Right lung (tissue), 2 donors: ENCODE measurements at regions not wholly inside any gene's neighbourhood (a gene's known extent, or its start where the extent isn't known, plus 50 kb on each side); places are given as distances from the start of the nearest gene placed in this dataset.
A peak's percentile ranks its signal among the peaks of the same experiment; 100 is the strongest.

Source experiments
- DNase-seq, 2 donors: peaks; one replicate each; pipeline ENCODE4 v3.0.0-alpha.2; 2013

DNA sequence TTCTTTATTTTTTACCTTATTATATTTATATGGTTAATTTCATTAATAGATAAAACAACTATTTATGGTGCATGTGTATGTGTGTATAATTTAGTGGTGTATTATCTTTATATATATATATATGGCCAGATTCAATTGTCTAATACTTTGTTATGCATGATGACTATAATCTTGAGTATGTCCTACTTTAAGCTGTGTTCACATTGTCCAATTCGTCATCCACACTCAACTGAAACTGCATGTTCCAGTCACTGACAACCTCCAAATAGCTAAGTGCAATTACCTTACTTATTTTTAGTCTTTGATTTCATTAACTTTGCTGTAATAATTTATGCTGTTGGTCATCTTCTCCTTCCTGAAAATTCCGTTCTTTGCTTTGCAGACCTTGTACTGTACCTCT, 306.5 kb upstream of the TMTC1 start:
- no peak for DNase-seq

DNA sequence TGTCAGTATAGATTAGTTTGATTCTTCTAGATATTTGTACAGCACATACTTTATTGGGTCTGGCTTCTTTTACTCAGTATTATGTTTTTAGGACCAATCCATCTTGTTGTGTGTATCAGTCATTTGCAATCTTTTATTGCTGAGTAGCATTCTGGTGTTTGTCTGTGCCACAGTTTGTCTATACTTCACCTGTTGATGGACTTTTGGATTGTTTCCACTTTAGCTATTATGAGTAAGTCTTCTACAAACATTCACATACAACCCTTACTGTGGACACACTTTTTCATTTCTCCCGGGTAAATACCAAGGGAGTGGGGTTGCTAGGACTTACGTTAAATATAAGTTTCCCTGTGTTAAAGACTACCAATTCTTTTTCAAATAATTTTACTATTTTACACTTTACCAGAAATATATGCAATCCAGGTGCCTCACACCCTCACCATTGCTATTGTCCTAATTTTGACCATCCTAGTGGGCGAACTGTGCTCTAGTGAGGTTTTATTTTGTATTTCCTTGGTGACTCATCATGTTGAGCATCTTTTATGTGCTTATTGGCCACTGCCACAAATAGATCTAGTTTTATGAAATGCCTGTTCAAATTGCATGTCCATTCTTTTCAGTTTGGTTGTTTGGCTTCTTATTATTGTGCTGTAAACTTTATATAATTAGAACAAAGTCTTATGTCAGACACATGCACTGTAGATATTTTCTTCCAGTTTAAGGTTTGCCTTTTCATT, 304.7 kb upstream of the TMTC1 start:
- DNase-seq = no peak

DNA sequence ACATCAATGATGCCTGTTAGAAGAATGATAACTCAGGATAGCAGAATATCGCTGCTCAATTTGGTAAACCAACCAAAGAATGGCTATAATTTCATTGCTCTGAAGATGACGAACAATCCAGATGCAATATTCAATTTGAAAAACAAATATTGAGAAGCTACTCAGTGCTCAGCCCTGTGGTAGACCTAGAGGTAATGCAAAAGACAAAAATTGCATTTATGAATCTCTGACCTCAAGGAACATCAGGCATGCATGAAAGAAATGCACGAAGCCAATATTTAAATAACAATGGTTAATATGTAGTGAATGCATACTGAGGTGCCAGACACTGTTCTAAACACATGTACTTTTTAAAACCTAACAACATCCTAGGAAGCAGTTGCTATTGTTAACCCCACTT, 298.6 kb upstream of the TMTC1 start:
- DNase-seq = no peak

DNA sequence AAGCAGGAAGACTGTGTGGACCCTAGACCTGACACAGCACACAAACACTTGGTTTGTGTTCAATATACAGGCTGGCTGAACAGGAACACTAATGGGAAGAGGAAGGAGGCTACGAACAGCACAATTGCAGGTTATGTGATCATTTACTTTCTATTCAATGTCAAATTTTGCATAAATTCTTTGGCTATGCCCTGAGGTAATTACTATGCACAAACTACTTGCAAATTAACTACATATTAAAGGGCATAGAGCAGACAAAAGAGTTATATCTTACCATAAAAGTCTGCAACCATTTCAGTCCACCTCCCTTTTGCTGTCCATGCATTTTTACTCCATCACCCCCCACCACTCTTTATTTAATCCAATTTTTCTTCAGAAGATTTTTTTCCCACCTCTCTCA, 291.2 kb upstream of the TMTC1 start:
- no peak for DNase-seq

DNA sequence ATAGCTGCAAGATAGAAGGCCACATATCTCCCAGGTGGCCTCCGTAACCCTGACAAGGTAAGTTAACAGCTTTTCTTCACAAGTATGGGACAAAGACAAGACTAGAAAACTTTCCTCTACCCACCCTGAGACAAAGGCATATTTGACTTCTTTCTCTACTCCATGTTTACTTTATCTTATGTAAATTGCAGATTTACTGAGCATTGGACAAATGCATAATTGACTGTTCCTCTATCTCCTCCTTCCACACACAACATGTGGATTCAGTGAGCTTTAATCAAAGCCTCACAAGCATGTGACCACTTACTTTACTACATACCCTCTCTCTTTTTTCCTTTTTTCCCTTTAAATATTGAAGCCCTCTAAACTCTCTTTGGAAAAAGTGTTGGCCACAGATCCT, 289.1 kb upstream of the TMTC1 start:
- DNase-seq = no peak

DNA sequence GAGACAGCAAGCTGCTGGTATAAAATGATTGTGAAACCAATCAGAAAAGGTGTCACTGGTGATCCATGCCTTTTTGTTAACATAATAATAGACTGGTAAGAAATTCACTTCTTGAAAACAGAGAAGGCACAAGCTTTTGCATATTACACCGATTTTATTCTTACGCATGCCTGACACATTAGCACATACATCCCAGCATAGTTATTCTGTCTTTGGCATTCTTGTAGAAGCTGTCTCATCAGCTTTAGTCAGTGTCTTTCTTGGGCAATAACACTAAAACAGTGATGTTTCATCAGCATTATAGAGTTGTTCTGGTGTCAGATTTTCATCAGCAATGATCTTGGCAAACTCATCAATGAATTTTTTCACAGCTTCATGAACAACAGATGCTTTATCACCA, 283.4 kb upstream of the TMTC1 start:
- DNase-seq = no peak

DNA sequence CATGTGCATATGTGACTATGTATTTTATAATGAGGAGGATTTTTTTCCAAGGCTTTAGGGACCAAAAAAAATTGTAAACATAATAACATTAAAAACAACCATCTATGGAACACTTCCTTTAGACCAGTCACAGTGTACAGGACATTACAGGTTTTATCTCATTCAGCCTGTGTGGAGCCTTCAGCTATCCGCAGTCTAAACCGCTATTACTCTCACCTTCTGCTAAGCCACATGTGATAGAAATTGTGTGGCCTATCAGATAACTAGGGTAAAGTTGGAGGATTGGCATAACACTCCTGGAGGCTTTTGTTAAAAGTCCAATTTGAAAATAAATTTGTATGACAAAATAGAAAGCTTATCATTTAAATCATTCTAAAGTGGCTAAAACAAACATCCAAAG, 281.2 kb upstream of the TMTC1 start:
- DNase-seq = no peak

DNA sequence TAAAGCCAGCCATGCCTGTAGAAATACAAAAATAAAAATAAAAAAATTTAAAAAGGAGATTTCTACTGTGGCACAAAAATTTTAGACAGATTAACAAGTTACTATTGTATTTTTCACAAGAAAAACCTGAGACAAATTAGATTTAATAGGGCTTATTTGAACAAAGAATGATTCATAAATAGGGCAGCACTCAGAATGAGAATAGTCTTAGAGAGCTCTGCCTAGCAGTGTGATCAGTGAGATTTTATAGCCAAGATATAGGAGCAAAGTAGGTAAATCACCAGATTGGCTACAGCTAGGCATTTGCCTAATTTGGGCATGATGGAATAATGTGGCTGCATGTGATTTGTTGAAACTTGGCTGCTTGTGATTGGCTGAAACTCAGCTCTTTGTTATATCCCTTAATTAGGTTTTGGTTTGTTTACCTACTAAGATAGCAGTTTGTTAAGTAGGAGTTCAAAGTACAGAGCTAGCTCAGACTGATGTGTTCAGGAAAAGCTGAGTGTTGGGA, 279.7 kb upstream of the TMTC1 start:
- no peak for DNase-seq

DNA sequence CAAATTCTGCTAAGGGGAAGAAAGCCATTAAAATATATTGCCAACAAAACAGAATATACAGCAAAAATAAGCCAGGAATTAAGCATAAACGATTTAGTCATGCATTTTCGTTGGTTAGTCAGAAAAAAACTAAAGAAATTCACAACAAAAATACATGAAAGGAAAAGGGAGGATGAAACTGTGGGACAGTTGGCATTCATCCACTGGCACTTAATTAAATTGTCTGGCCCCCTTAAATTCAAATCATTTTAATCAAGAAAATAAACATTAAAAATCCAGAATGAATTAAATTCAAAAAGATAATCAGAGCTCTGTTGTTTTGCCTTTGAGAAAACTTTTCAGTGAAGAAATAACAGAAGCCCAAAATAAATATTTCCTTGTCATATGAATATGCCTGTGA, 264.6 kb upstream of the TMTC1 start:
- DNase-seq = peak; percentile 79 to 83

DNA sequence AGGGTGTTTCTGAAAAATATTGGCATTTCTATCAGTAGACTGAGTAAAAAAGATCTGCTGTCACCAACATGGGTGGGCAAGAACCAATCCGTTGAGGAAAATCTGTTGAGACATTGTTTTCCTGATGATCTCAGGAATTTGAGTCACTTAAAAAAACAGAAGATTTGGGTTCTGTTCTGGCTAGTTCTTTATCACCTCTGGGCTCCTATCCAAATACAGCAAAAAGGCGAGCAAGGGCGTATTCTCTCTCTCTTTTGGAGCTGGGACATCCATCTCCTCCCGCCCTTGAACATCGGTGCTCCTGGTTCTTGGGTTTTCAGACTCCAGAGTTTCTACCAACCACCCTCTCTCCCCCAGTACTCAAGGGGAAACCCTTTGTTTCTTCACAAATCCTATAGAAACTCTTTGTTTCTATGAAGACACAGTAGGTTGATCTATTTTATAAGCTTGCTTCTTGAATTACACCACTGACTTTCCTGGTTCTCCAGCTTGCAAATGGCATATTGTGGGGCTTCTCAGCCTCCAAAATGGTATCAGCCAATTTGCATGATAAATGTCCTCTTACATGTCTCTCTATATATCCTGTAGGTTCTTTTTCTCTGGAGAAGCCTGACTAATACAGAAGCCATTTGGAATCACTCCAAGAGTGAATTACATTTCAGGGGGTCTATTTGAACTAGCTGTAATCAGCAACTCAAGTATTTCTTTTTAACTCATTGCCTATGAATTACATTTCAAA, 263.9 kb upstream of the TMTC1 start:
- DNase-seq = peak; percentile 33 to 52

DNA sequence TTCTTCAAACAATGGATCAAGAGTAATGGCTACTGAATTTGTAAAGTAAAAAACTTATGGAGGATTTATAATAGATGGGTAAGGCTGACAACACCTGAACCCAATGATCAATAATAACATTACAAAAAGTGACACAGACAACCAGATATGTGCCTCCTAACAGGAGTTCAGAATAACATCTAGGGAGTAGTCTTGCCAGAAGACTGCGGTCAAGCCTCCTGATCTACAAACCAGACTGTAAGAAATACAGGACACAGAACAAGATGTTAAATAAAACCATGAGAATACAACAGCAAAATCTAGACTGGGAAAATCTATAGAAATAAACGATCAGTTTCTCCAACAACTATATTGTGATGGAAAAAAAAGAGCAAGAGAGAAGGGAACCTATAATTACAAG, 262.6 kb upstream of the TMTC1 start:
- no peak for DNase-seq

DNA sequence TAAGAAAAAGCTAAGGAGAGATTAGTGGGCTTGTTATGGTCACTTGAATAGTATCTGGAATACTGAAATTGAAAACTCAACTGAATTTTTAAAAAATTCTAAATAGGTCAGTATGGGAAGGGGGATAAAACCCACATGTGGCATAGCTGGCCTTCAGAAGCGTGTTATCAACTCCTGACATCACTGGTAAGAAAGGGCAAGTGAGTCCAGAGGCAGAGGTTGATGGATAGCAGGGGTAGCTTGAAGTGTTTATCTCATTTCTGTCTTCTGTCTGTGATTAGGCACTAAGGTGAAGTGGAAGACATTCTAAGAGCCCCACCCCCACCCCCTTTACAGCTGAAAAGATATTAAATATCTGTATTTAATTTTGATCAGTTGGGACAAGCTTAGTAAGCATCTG, 261.4 kb upstream of the TMTC1 start:
- DNase-seq = no peak

DNA sequence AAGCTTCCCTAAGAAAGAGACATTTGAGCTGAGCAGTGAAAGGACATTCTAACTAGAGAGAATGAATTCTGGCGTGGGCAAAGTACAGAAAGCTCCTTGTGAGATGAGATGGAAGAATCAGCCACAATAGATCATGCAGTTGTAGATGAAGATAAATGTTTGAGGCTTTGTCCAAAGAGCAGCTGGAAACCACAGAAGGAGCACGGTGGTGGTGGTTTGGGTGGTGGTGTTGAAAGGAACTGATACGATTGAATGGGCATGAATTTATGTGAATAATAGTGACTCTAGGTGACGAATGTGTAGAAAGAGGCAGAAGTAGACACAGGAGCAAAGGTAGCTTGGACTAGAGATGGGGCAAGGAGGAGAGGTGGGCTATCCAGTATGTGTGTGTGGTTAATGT, 260.5 kb upstream of the TMTC1 start:
- no peak for DNase-seq

DNA sequence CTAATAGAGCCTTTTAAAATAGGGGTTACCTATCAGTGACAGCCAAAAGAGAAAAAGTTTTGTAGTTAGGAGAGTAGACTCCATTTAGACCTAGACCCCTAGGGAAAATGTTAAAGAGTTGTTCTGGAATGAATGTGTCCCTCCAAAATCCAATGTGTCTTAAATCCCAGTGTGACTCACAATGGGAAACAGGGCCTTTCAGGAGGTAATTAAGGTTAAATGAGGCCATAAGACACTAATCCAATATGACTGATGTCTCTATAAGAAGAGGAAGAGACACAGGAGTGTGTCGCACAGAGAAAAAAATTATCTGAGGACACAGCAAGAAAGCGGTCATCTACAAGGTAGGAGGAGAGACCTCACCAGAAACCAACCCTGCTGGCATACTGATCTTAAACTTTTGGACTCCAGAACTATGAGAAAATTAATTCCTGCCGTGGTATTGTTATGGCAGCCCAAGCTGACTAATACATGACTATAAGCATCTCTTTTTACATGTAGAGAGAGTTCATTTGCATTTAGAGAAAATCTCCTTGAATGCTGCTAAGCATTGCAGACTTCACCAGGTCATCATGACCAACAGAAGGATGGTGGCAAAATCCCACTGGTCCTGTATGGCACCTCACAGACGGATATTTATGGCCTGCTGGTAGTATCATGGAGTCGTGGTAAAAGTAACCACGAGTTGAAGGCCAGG, 259.6 kb upstream of the TMTC1 start:
- no peak for DNase-seq

DNA sequence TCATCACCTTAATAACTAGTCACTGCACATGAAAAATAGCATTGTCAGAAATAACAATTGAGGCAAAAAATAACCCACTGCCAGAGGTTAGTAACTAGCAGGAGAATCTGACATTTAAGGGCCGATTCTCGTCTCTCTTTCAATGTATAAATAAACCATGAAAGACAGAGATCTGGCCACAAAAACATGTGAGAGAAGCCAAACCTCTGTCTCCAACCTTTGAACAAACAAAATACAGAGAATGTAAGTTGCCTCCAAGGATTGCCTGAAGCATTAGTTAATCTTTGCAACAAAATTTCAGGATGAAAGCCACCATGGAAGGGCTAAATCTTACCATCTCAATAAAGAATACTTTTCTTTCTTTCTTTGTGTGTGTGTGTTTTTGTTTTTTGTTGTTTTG, 257.4 kb upstream of the TMTC1 start:
- no peak for DNase-seq

DNA sequence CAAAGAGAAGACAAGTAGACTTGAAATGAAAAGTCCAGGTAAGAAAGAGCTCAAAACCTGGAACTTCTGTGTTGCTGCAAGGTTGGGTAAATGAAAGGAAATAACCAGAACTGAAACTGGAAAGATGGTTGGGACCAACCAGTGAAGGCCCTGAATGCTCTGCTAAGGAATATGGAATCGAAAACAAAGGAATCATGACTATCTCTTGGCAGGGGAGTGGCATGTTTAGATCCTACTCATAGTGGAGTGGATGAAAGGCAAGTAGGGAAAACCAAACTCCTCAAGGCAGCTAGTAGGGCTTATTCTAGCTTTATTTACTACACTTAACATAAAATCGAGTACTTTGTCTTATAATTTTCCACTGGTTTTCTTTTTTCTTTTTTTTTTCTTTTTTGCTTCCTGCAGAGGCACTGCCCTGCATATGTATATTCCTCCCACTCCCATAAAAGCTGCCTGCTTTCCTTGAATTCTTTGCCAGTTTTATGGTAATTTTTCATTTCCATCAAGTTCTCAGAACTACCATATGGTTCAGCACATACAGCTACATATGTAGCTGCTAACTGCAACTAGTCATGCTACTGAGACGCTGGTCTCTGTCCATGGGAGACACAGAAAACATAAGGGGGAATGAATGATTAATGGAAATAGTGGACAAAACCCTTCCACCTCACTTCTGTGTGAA, 247.1 kb upstream of the TMTC1 start:
- DNase-seq = no peak

DNA sequence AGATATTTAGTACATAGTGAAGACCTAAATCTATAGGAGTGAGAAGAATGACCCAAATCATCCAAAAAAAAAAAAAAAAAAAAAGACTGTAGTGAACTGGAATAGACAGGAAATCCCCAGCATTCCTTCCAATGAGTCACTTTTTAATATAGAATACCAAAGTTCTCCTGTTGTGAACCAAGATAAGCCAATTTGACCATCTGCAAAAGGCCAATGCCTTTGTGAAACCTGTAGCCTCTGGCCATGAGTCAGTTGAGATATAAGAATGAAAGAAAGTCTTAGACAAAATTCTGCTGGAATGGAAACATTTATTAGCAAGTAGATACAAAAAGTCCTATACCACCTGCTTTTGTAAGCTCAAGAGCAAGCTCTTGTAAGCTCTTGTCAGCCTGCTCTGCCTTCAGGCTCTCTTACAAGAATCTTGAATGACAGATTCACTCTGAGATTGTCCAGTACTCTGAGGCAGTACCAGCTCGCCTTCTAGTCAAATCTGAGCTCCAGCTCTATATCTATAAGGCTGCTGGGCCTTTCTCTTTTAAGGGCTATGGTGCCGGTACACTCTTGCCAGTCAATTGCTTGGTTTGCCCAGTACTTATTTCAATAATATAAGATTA, 243.0 kb upstream of the TMTC1 start:
- DNase-seq = no peak

DNA sequence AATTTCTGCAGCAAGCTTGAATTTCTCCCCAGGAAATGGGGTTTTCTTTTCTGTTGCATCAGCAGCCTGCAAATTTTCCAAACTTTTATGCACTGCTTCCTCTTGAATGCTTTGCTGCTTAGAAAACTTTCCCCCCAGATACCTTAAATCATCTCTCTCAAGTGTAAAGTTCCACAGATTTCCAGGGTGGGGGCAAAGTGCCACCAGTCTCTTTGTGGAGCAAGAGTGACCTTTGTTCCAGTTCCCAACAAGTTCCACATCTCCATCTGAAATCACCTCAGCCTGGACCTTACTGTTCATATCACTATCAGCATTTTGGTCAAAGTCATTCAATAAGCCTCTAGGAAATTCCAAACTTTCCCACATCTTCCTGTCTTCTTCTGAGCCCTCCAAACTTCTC, 241.6 kb upstream of the TMTC1 start:
- DNase-seq = no peak

DNA sequence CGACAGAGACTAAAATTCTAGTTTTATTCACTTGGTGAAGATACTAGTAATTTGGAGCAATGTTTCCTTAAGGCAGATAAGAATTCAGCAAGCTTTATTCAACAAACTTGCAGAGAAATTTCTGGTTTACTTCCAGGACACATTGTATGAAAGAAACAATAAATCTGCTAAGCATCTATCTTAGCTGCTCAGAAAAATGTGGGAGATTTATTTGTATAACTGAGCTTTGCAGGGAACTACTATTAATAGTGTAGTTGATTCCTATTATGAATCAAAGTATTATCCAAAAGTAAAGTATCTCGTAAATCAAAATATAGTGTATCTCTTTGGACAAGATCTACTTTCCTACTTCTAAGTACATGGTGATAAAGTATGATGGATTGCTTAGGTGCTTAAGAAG, 239.4 kb upstream of the TMTC1 start:
- no peak for DNase-seq

DNA sequence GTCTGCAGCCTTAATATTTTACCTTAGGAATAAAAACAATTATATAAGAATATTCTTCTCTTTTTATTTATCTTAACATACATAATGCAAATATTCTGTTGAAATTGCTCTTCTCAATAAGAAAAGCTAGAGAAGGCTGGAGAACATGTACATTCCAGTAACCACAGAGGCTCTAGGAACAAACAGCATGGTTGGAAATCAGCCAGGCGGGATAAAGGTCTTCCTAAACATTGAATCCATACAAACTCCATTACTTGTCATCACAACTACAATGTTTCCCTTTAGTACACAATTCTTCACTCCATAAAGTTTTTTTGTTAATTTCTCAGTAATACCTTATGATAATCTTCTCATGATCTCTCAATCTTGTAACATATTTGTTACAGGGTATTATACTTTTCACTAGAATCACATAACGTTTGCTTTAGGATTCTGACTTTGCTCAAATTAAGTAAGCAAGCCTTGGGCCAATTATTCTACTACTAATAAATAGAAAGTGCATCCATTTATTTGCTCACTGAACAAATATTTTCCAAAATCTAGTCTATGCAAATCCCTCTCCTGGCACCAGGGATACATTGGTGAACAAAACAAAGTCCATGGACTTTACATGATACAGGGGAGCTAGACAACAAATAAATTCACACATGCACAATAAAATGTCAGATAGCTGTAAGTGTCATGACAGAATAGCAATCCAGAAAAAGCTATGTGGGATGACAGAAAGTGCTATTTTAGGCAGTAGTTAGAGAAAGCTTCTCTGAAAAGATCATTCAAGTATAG, 237.5 kb upstream of the TMTC1 start:
- peak in 1 of 2 donors; percentile 12 for DNase-seq
